ENCODE measurements at regions not wholly inside any gene's neighbourhood (a gene's known extent, or its start where the extent isn't known, plus 50 kb on each side); places are given as distances from the start of the nearest gene placed in this dataset.

GRCh38 chr15:29573197-29573838 is 248.9 kb downstream of the TJP1 start:
- Histone ChIP-seq H3K36me3 (ENCODE audit: control insufficient read depth in 4 of 4, insufficient read depth in 3 of 4, low read depth in 1 of 4, low read length in 3 of 4) (no peaks in the 10 kb centered on the region), H3K27me3 (ENCODE audit: control insufficient read depth in 4 of 4, insufficient read depth in 4 of 4, low read length in 3 of 4) (peaks cover 2 to 23% (median 8%) of the 10 kb centered on the region in 4 donors), H3K9ac (ENCODE audit: low read depth in 1 of 2, low read length in 2 of 2) (no peak overlapping the region), H3K27ac (ENCODE audit: low read depth in 1 of 2, low read length in 2 of 2) (no peak overlapping the region), H3K4me1 (ENCODE audit: control insufficient read depth in 4 of 4, insufficient read depth in 4 of 4, low read length in 3 of 4) (peaks cover 7 to 15% (median 12%) of the 10 kb centered on the region in 4 donors), H3K4me3 (ENCODE audit: low read depth in 1 of 3, low read length in 3 of 3) (no peak overlapping the region), H3K9me3 (ENCODE audit: control insufficient read depth in 4 of 4, low read length in 3 of 4) (peaks cover 0 to 2% (median 0%) of the 10 kb centered on the region in 4 donors)
- TF ChIP-seq TAF1 (conservative IDR thresholded peaks at IDR 0.05) (no peak), REST (IDR thresholded peaks at IDR 0.05) (no peak), YY1 (IDR thresholded peaks at IDR 0.05) (no peak), ZBTB33 (IDR thresholded peaks at IDR 0.05) (no peak), HNF4A (conservative IDR thresholded peaks at IDR 0.05) (no peak), FOXA1 (IDR thresholded peaks at IDR 0.05) (no peak), GABPA (IDR thresholded peaks at IDR 0.05 in 1 of 2, conservative IDR thresholded peaks at IDR 0.05 in 1 of 2) (no peak), EGR1 (IDR thresholded peaks at IDR 0.05; ENCODE audit: low read depth in 2 of 2) (no peak), HNF4G (IDR thresholded peaks at IDR 0.05) (no peak), NR2F2 (IDR thresholded peaks at IDR 0.05) (no peak), MAX (IDR thresholded peaks at IDR 0.05) (no peak), JUND (IDR thresholded peaks at IDR 0.05) (no peak), CTCF (IDR thresholded peaks at IDR 0.05; ENCODE audit: low read depth, low read length, missing input control) (no peak), FOXA2 (IDR thresholded peaks at IDR 0.05) (no peak), RAD21 (IDR thresholded peaks at IDR 0.05) (no peak), SP1 (IDR thresholded peaks at IDR 0.05) (no peak)
- DNase-seq (ENCODE audit: low spot score): no peak
- 75% methylated on average over 4 of the region's 4 CpGs for WGBS

Measured in liver (tissue), 8 donors.